ENCODE measurements at regions not wholly inside any gene's neighbourhood (a gene's known extent, or its start where the extent isn't known, plus 50 kb on each side); places are given as distances from the start of the nearest gene placed in this dataset.

DNA sequence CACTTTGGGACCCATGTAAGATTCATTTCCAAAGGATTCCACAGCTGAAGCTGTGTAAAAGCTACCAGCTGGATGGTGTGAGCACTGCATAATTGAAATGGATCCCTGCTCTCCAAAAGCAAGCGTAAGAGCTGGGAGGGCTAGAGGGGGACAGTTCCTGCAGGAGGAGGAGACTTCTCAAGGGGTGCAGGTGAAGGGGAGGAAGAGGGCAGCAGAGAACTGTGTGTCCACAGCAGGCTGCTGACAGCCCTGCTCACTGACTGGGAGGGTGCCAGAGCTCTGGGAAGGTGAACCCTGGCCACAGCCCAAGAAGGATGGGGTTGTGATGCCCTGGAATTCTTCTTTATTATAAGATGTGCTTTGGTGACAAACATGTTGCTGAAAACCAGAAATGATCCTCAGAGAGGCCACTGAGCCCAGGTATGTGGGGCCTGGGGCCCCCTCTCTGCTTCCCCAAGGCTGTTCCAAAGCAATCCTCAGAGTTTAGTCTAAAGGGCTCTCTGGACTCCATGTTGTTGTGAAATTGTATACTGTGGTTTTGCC, 112.8 kb upstream of the SLC25A48 start:
- DNase-seq, result no peak

DNA sequence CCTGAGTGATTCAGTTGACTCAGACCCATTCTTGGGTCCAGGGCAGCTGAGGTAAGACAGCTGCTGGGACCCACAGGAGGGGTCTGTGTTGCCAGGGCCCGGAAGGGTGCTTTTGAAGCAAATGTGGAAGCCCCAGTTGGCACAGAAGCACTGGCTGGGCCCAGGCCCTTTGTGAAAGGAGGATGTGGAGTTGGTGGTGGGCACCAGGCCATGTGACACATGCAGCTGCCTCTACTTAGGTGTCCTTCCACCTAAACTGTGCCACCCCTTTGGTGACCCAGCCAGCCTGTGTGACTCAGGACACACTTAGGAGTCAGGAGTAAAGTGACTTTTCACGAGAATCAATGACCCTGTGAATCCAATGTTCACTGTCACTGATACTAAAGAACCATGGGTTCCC, 114.3 kb upstream of the SLC25A48 start:
- no peak for DNase-seq

DNA sequence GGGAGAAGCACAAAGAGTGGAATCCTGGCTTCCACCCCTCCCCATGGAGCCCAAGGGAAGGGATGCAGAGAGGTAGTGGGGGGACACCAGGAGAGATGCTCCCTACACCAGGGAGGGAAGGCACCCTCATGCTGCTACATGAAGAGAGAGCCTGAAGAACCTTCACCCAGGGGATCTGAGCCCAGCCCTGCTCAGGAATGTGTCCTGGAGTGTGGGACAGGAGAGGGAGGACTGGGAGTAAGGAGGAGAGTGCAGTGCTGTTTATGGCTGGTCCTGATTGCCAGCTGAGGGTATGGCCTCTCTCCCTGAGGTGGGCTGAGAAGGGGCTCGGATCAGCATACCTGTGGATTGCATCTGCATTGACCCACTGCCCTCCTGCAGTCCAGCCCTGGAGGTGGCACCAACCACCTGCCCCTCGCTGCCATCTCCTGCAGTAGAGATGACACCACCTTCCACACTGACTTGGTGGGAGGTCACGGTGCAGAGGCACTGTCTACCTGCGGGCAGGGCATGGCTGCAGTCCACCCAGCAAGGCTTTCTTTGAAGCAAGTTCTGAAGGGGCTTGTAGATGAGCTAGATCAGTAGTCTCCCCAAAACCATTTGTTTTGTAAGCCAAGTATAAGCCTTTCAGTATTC, 114.9 kb upstream of the SLC25A48 start:
- no peak for DNase-seq

DNA sequence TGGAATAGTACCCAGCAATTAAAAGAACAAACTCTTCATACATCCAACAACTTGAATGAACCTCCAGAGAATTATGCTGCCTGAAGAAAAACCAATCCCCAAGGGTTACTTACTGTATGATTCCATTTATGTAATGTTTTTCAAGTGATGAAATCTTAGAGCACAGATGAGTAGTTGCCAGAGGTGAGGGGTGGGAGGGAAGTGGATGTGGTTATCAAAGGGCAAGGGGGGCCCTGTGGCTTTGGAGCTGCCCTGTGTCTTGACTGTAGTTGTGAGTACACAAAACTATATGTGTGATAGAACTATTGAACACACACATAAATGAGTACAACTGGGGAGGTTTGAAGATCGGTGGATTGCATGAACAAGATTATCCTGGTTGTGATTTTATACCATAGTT, 115.8 kb upstream of the SLC25A48 start:
- no peak for DNase-seq

DNA sequence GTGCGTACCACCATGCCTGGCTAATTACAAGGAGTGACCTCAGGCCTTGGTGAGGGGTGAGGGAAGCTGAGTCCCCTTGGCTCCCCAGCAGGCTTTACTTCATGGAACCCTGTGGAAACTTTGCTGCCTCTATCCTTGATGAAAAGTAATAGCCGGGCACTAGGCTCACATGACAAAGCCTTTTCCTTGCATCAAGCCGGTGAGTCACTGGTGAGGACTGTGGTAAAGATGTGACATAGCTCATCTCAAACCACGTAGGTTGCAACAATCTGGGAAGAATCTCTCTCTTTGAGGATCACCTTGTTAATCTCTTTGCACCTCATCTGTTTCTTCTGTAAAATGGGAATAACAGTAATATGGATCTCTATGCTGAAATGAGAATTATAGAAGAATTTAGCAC, 116.3 kb upstream of the SLC25A48 start:
- no peak for DNase-seq

DNA sequence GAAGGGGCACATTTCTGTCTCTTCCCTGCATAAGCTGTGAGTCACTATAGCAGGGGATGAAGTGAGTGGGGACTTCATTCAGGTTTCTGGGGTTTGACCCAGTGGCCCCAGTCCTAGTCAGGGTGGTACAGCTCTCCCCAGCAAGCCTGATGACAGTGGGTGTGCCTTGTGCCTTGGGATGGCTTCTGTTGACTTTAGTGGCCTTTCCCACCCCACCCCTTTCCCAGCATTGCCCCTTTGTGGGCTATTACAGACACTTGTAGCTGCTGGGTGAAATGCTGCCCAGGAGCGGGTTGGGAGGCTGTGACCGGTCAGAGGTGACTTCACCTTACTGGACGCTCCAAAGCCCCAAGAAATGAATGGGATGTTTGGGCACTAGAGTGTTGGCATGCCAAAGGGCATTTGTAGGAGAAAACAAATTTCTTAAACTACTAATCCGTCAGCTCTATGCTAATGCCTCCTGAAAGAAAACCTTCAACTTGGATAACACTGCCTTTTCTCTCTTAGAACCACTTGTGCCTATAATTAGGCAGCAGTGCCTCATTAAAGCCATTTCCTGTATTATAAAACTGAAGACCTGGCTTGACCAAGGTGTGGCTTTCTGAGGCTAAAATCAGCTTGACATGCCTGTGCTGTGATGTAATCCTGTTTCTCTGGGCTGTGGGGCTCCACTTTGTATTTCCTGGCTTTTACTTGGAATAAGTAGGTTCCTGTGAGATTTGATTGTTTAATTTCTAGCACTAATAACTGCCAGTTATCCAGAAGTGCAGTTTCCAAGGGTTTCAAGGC, 119.0 kb upstream of the SLC25A48 start:
- no peak for DNase-seq

DNA sequence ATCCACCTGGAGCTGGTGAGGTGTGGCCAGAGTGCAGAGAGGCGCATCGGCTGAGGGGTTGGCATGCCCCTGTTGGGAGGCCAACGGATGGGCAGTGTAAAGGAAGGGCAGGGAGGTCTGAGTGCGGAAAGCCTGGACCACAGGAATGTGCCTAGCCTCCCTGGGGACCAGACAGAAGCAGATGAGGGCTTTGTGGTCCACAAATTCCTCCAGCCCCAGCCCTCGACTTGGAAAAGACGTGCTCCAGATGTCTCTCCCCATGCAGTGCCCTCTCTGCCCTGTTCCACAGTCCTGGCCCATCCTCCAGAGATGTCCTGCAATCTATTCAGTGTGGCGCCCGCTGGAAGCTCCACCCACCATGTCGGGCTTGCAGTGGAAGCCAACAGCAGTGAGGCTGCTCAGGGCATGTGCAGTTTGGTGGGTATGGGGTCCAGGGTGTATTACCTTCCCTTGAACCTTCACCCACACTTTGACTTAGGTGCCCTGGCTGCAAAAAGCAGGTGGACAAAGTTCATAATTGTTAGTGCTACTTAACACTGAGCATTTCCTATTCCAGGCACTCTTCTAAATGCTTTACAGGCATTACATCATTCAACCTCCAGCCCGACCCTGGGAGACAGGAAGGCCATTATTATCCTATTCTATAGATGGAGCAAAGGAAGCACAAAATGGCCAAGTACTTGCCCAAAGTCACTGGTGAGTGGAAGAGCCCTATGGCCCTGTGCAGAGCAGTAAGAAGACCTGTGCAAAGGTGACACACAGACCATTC, 120.2 kb upstream of the SLC25A48 start:
- no peak for DNase-seq

DNA sequence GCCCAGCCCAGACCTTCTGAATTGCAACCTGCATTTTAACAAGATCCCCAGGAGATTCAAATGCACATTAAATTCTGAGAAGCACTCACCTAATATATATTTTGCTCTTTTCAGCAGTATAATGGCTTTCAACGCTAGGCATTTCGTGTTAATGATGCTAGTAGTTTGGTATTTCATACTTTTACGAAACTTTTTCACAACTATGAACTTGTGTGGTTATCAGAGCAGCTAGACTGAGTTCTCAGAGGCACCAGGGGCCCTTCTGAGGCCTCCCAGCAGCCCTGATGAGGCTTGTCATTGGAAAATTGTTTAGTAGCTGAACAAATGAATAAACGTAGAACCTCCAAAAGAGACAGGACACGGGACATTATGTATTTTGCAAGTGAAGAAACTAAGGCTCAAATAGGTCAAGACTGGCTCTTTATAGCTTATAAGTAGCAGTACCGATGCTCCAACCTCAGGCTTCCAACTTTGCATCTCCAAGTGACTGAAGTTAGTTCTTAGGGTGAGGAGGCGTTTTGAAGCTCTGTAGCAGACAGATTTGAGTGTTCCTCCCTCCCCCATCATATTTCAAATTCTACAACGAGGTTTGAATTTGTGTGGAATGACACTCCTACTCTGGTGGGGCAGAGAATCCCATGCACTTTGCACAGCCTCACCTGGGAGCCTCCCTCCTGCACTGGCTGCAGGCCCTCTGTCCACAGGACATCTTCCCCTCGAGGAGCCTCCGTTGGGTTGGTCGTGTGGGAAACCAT, 121.1 kb upstream of the SLC25A48 start:
- no peak for DNase-seq

DNA sequence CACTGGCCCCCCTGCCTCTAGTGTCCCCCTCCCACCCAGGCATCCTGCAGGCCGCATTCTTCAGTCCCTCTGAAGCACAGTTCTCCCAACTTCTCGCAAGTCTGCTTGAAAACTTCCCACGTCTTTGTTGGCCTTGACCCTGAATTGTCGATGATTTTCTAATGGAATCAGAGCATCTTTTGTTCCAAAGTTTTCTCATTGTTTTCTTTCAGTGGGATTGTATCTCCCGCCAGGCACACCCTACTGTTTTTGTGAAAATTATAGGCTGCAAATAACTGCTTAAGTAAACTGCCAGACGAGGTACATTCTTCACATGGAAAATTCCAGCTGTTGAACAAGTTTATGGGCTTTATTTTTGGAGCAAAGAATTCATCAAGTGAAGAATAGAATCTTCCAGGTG, 122.6 kb upstream of the SLC25A48 start:
- no peak for DNase-seq

DNA sequence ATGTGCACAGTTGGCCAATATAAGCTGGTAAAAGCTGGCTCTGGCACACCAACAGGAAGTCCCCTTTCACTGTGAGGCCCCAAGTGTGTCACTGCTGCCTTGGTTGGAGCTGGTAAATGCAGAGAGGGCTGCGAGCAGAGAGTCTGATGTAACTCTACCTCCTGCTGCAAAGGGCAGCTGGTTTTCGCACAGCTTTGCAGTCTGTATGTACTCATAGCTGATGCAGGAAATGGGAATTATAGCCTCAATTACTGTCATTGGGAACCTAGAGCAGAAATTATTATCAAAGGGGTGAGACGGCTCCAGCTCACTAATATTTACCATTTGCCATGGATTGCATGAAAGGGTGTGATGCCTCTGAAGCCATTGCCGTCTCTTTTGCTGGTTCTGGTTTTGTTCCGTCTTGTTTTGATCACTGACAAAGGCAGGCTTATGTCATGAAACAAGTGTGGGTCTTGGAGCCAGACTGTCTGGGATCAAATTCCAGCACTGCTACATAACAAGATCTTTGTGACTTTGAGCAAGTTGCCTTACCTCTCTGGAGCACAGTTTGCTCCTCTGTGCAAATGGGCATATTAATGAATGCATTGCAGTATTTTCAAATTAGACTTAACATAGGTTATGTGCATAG, 124.3 kb upstream of the SLC25A48 start:
- DNase-seq, result no peak

DNA sequence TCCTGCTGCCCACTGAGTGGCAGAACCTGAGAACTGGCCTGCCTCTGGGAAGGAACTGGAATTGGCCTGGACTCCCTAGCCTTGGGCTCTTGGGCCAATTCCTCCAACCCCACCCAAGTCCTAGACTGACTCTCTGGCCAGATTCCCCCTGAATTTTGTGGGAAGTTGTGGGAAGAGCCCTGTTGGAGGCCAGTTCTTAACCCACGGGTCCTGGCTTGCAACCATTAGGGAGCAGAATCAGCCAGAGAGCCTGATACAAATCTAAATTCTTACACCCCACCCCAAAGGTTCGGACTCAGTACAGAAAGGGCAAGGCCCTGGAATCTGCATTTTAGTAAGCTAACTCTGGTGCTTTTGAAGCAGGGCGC, 125.3 kb upstream of the SLC25A48 start:
- DNase-seq, result no peak

DNA sequence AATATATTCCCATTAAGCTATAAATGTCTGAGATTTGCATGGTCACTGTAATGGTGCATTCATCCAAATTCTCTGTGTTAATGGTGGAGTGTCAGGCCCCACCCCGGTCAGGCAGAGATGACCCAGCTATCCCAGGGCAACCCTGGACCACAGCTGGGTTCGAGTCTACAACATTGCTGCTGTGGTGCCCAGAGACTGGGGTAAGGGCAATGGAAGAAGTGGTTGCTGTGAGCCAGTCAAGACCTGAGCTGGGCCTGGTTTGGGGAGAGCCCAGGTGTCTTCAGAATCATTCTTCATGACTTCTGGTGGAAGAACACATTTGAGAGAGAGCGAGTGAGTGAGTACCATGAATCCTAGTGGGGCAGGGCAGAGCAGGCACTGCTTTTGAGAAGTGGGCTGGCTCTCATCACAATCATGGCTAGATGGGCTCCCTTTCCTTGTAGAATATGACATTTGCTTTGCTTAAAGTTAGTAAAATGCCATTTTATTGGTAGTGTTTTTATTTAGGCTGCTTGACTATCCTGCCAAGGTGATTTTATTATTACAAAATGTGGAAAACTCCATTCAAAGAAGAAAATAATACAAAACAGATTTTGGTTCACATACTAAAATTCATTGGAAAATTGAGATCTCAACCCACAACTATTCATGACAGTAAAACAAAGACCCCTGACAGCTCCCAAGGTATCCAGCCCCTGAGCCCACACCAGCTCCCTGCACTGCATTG, 125.8 kb upstream of the SLC25A48 start:
- DNase-seq, result no peak

DNA sequence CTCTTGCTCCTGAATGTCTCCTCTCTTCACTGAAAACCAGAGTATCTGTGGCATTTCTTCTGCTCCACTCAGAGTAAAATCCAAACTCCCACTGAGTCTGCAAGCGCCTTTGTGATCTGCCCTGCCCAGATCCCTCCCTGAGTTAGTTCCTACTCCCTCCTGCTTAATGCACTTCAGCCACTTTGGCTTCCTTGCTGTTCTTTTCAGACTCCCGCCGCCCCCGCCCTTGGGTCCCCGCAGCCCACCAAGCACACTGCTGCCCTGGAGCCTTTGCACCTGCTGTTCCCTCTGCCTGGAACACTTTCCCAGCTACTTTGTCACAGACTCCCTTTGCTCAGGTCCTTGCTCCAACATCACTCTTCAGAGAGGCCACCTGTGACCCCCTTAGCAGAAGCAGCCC, 127.2 kb upstream of the SLC25A48 start:
- no peak for DNase-seq

DNA sequence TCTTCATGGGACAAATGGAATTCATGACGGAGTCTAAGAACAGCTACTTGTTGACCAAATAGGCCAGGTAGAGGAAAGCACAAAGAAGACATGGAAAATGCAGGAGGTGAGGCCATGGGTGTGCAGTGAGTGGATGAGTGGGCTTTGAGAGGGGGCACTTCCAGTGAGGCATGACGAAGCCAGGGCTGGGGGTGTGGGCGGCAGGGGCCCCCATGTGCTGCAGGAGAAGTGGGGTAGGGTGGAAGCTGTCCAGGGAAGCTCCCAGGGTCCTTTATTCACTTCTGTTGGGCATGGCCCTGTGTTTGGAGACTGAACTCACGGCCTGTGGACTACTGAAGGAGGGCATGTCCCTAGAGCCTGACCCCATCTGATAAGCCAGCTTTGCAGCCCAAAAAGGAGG, 127.6 kb upstream of the SLC25A48 start:
- DNase-seq, result no peak

DNA sequence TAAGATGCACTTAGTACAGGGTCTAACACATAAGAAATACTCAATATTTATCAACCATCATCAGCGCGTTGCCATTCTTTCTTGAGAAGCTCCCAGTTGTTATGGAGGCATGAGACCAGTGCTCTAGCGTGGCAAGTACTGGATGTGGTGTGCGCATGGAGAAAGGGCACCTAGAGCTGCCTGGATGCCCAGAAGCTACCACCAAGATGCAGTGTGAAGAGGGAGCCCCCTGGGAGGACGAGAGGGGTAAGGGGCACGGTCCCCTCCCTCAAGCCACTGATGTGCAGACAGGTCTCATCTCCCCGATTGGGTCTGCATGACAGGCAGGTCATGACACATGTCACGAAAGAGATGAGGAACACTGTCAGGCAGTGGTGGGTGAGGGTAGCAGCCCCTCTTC, 127.7 kb upstream of the CXCL14 start:
- no peak for DNase-seq

DNA sequence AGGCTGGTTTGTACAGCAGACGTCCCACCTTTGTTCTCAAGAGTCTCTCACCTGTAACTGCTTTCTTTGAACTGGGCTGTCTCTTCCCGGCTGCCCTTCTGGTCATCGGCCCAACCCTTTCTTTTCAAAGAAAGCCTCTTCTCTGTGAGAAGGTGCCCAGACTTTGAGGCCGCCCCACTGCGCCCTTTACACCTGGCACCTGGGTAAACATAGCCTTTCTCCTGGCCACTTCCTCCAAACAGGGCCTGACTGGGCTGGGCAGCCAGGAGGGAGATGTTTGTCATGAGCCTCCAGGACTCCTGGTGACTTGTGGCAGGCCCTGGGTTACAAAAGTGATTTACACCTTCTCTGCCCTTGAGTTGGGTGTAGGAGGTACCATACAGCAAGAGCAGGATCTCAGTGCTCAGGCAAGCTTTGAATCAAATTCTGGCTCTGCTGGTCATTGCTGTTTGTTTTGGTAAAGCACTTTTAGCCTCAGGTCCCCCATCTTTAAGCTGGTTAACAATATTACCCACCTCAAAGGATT, 127.2 kb upstream of the CXCL14 start:
- DNase-seq, result no peak

DNA sequence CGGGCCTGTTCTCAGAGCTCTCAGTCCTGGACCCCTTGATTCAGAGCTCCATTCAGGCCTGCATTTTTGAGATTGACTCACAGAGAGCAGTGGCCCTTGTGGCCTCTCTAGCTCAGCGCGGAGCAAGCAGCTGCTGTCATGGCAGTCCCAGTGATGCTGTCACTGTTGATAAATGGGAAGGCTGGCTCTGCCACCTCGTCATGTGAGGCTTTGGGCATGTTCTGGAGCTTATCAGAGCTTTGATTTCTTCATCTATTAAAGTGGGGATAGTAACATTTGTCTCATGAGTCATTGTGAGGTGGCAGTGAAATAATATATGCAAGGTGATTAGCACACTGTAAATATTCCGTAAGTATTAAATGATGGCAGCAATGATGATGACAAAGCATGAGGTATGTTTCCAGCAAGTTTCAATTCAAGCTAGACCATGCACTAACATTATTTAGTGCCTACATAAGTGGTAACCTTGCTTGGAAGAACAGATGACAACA, 126.4 kb upstream of the CXCL14 start:
- DNase-seq, result no peak

DNA sequence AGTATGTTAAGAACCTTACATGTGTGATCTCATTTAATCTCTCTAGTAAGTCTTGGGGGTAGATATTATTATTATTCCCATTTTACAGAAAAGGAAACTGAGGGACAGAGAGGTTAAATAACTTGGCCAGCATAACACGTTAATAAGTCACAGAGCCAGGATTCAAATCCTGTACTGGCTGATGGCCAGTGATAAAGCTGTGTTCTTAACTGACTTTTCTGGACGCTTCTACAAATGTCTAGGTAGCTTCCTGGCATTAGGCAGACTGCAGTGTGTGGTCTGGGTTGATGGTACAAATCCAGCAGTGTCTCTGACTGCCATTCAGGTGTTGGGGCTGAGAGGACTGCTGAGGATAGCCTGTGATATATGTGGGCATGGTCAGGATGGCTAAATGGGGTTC, 125.8 kb upstream of the CXCL14 start:
- no peak for DNase-seq

DNA sequence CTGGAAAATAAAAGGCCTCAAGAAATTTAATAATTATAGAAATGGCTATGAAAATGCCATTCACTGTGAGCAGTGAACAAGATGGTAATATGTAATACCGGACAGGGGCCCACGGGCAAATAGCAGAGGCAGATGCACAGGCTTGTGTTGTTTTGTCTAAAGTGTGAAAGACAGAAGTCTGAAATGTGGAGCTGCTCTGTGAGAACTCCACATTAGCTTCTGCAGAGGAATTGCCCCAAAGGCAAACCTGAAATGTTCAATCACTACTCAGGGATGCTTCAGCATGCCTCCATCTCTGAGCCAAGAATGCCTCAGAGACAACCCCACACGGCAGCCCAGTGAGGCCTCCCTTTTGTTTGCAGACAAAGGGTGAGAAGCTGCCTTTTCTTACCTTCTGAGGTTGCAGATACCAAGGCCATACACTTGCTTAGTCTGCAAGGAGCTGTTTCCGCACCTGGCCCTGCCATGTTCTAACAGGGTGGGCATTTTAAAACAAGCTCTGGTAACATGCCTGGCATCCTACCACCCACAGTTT, 124.3 kb upstream of the CXCL14 start:
- no peak for DNase-seq

DNA sequence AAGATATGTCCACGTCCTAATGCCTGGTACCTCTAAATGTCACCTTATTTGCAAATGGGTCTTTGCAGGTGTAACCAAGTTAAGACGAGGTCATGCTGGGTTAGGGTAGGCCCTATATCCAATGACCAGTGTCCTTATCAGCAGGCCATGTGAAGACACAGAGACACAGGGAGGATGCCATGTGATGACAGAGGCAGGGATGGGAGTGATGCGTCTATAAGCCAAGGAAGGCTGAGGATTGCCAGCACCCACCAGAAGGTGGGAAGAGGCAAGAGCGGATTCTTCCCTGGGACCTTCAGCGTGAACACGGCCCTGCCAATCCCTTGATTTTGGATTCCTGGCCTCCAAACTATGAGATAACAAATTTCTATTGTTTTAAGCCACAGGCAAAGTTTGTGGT, 123.4 kb upstream of the CXCL14 start:
- no peak for DNase-seq

DNA sequence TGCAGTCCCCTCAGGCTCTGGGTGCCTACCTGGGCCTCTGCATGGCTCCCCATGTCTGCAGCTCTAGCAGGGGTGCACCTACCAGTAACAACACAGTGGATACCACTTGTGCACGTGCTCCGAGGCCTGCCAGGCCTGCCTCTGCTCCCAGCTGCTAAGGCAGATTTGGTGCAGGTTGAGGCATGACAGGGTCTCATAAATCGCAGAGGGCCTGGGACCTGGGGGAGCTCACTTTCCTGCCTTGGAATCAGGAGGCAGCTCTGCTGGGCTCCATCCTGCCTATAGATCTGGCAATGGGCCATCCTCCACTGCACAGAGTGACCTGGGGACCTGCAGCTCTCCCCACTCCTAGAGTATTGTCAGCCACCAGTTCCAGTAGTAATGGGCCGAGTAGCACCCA, 121.9 kb upstream of the CXCL14 start:
- DNase-seq, result no peak
